Keratinocyte (primary cell): ENCODE measurements at regions not wholly inside any gene's neighbourhood (a gene's known extent, or its start where the extent isn't known, plus 50 kb on each side); places are given as distances from the start of the nearest gene placed in this dataset.

Source experiments
- DNase-seq: peaks from one replicate; pipeline ENCODE4 v3.0.0-alpha.2; 2011; ENCODE audit warnings: low read depth, missing footprints, low spot score
- FAIRE-seq: peaks from 2 replicates; lab custom pipeline; 2011; peaks lifted over from hg19 to GRCh38; lab: Jason Lieb, UNC
- H2AFZ ChIP-seq: 2 replicates; pipeline ENCODE4 v1.6.0; 2012; ENCODE audit warnings: low read length, control low read depth, inconsistent platforms; ENCODE audit not compliant: control insufficient read depth
- H3K27ac ChIP-seq: 2 replicates; pipeline ENCODE4 v1.5.1; 2011; ENCODE audit warnings: low read length; ENCODE audit not compliant: control insufficient read depth, insufficient read depth
- H3K27me3 ChIP-seq: 3 replicates; pipeline ENCODE4 v1.6.0; 2011; ENCODE audit warnings: low read length; ENCODE audit not compliant: control insufficient read depth, insufficient read depth; ENCODE audit errors: extremely low read depth
- H3K36me3 ChIP-seq, 2 experiments: 2 replicates in 1 of 2; 3 replicates in 1 of 2; pipeline ENCODE4 v1.5.1; 2011; ENCODE audit warnings: low read length in 2 of 2, mild to moderate bottlenecking in 1 of 2; ENCODE audit not compliant: control insufficient read depth in 2 of 2, insufficient read depth in 2 of 2; ENCODE audit errors: extremely low read depth in 1 of 2
- H3K4me1 ChIP-seq: 3 replicates; pipeline ENCODE4 v1.5.1; 2011; ENCODE audit warnings: low read length; ENCODE audit not compliant: control insufficient read depth, insufficient read depth; ENCODE audit errors: extremely low read depth
- H3K4me2 ChIP-seq: 3 replicates; pipeline ENCODE4 v1.6.0; 2011; ENCODE audit warnings: low read depth, low read length; ENCODE audit not compliant: control insufficient read depth, insufficient read depth; ENCODE audit errors: extremely low read depth
- H3K4me3 ChIP-seq, 3 experiments: fragments of 200-600 bp in 1 of 3; sonication (generic) in 1 of 3; 2 replicates in 2 of 3; 3 replicates in 1 of 3; pipeline ENCODE4 v1.5.1; 2011 to 2016; ENCODE audit warnings: low read length in 3 of 3, mild to moderate bottlenecking in 3 of 3, control low read depth in 2 of 3, inconsistent platforms in 1 of 3, low read depth in 1 of 3, mixed read lengths in 1 of 3, mixed run types in 1 of 3, moderate library complexity in 1 of 3; ENCODE audit not compliant: control insufficient read depth in 2 of 3, insufficient read depth in 2 of 3; ENCODE audit errors: extremely low read depth in 1 of 3
- H3K79me2 ChIP-seq: 2 replicates; pipeline ENCODE4 v1.6.0; 2012; ENCODE audit warnings: low read length; ENCODE audit not compliant: control insufficient read depth, insufficient read depth
- H3K9ac ChIP-seq: 3 replicates; pipeline ENCODE4 v1.6.0; 2011; ENCODE audit warnings: low read length; ENCODE audit not compliant: control insufficient read depth, insufficient read depth; ENCODE audit errors: extremely low read depth
- H3K9me1 ChIP-seq: 3 replicates; pipeline ENCODE4 v1.6.0; 2011; ENCODE audit warnings: low read length; ENCODE audit not compliant: control insufficient read depth, insufficient read depth; ENCODE audit errors: extremely low read depth
- H3K9me3 ChIP-seq: 2 replicates; pipeline ENCODE4 v1.5.1; 2012; ENCODE audit warnings: low read depth, low read length; ENCODE audit not compliant: control insufficient read depth
- H4K20me1 ChIP-seq: 3 replicates; pipeline ENCODE4 v1.6.0; 2011; ENCODE audit warnings: low read length; ENCODE audit not compliant: control insufficient read depth, insufficient read depth; ENCODE audit errors: extremely low read depth
- CTCF ChIP-seq, 3 experiments: IDR thresholded peaks in 1 of 3; conservative IDR thresholded peaks in 1 of 3; optimal IDR thresholded peaks in 1 of 3; 2 replicates in 2 of 3; 3 replicates in 1 of 3; pipeline versions ENCODE3 to v1.5.1; 2011; ENCODE audit warnings: low read length in 3 of 3, mild to moderate bottlenecking in 3 of 3, moderate library complexity in 2 of 3, control low read depth in 1 of 3, inconsistent platforms in 1 of 3; ENCODE audit not compliant: insufficient read depth in 2 of 3; ENCODE audit errors: extremely low read depth in 1 of 3
- EZH2 ChIP-seq: IDR thresholded peaks from one replicate; pipeline ENCODE4 v1.6.1; 2012; ENCODE audit warnings: inconsistent platforms, mild to moderate bottlenecking, low read length, moderate library complexity
- dilution Hi-C: fragments of 300-500 bp; cut with MboI; formaldehyde crosslinking; loops from one replicate; pipeline ENCODE4 v1.7.0; 2020; ENCODE audit warnings: low sequenced_read_pairs; ENCODE audit not compliant: extremely low pct_ligation_motif_present

GRCh38 chr15:88747111-88747510 lies 56.1 kb upstream of the ACAN start:
- FAIRE-seq (no peak), DNase-seq (no peak)
- Histone ChIP-seq H4K20me1 (no peaks in the 10 kb centered on the region), H3K4me2 (no peak overlapping the region), H3K9me3 (no peaks in the 10 kb centered on the region), H3K27me3 (peaks cover 5% of the 10 kb centered on the region), H3K79me2 (no peaks in the 10 kb centered on the region), H3K9me1 (no peaks in the 10 kb centered on the region), H3K4me1 (no peaks in the 10 kb centered on the region), H3K27ac (no peak overlapping the region), H2AFZ (no peak overlapping the region), H3K9ac (no peak overlapping the region), H3K36me3 (no peaks in the 10 kb centered on the region), H3K4me3 (no peak overlapping the region)
- TF ChIP-seq EZH2 (no peak), CTCF (optimal IDR thresholded peaks at IDR 0.05 in 1 of 3, IDR thresholded peaks at IDR 0.05 in 1 of 3, conservative IDR thresholded peaks at IDR 0.05 in 1 of 3; ENCODE audit: extremely low read depth in 1 of 3, insufficient read depth in 2 of 3, low read length in 3 of 3) (peak in 1 of 3 experiments; percentile 37)
- dilution Hi-C loops = no loop called here

- no peaks in the 10 kb centered on the region for H4K20me1 ChIP-seq
- peaks cover 3% of the 10 kb centered on the region for H3K27me3 ChIP-seq
- no peak for TF ChIP-seq EZH2
- TF ChIP-seq CTCF (optimal IDR thresholded peaks at IDR 0.05 in 1 of 3, IDR thresholded peaks at IDR 0.05 in 1 of 3, conservative IDR thresholded peaks at IDR 0.05 in 1 of 3; ENCODE audit: extremely low read depth in 1 of 3, insufficient read depth in 2 of 3, low read length in 3 of 3) = no peak
These were observed 55.6 kb upstream of the ACAN start for GRCh38 chr15:88747631-88748030.

More at GRCh38 chr15:88747631-88748030, 55.6 kb upstream of the ACAN start:
- no peak overlapping the region for H3K4me3 ChIP-seq
- no peak for FAIRE-seq
- no peaks in the 10 kb centered on the region for H3K79me2 ChIP-seq
- H3K9ac ChIP-seq = no peak overlapping the region
- no peak overlapping the region for H3K4me2 ChIP-seq
- dilution Hi-C loops = no loop called here
- H3K9me1 ChIP-seq = no peaks in the 10 kb centered on the region
- H3K36me3 ChIP-seq = no peaks in the 10 kb centered on the region
- H3K27ac ChIP-seq = no peak overlapping the region
- H3K9me3 ChIP-seq = no peaks in the 10 kb centered on the region
- H3K4me1 ChIP-seq = no peaks in the 10 kb centered on the region
- no peak for DNase-seq
- H2AFZ ChIP-seq = no peak overlapping the region
